ENCODE measurements at regions not wholly inside any gene's neighbourhood (a gene's known extent, or its start where the extent isn't known, plus 50 kb on each side); places are given as distances from the start of the nearest gene placed in this dataset.

GRCh38 chr16:86824751-86825296, 246.5 kb downstream of the FOXL1 start:
- no peaks in the 10 kb centered on the region for H3K36me3 Mint-ChIP-seq
- peaks cover 4% of the 10 kb centered on the region for H3K4me1 Mint-ChIP-seq
- H3K27ac Mint-ChIP-seq = no peak overlapping the region
- no peak overlapping the region for H3K4me3 Mint-ChIP-seq
- peaks cover 48% of the 10 kb centered on the region for H3K27me3 Mint-ChIP-seq
- DNase-seq = no peak
- H3K9me3 Mint-ChIP-seq = no peaks in the 10 kb centered on the region
- CTCF ChIA-PET = no interaction called here

- CTCF ChIA-PET = no interaction called here
- H3K9me3 Mint-ChIP-seq = no peaks in the 10 kb centered on the region
Observed at GRCh38 chr16:86825631-86826030, 247.3 kb downstream of the FOXL1 start.

GRCh38 chr16:86826941-86827340, 248.6 kb downstream of the FOXL1 start:
- no peak overlapping the region for H3K27ac Mint-ChIP-seq
- H3K9me3 Mint-ChIP-seq = no peaks in the 10 kb centered on the region
- no peak for DNase-seq
- H3K4me3 Mint-ChIP-seq = no peak overlapping the region
- no peaks in the 10 kb centered on the region for H3K36me3 Mint-ChIP-seq
- H3K27me3 Mint-ChIP-seq = peaks cover 53% of the 10 kb centered on the region
- CTCF ChIA-PET = no interaction called here
- peaks cover 4% of the 10 kb centered on the region for H3K4me1 Mint-ChIP-seq

More at GRCh38 chr16:86825631-86826030, 247.3 kb downstream of the FOXL1 start:
- H3K4me3 Mint-ChIP-seq = no peak overlapping the region
- DNase-seq = no peak
- peaks cover 4% of the 10 kb centered on the region for H3K4me1 Mint-ChIP-seq
- no peaks in the 10 kb centered on the region for H3K36me3 Mint-ChIP-seq
- peaks cover 48% of the 10 kb centered on the region for H3K27me3 Mint-ChIP-seq
- no peak overlapping the region for H3K27ac Mint-ChIP-seq

GRCh38 chr16:86827521-86827920, 249.2 kb downstream of the FOXL1 start:
- CTCF ChIA-PET = no interaction called here

GRCh38 chr16:86828202-86828601, 249.9 kb downstream of the FOXL1 start:
- H3K9me3 Mint-ChIP-seq = no peaks in the 10 kb centered on the region
- peaks cover 4% of the 10 kb centered on the region for H3K4me1 Mint-ChIP-seq
- H3K36me3 Mint-ChIP-seq = no peaks in the 10 kb centered on the region
- H3K27me3 Mint-ChIP-seq = peaks cover 47% of the 10 kb centered on the region
- H3K27ac Mint-ChIP-seq = no peak overlapping the region
- DNase-seq = no peak
- no peak overlapping the region for H3K4me3 Mint-ChIP-seq
- CTCF ChIA-PET = no interaction called here

More at GRCh38 chr16:86827521-86827920, 249.2 kb downstream of the FOXL1 start:
- peaks cover 4% of the 10 kb centered on the region for H3K4me1 Mint-ChIP-seq
- no peak overlapping the region for H3K4me3 Mint-ChIP-seq
- no peaks in the 10 kb centered on the region for H3K36me3 Mint-ChIP-seq
- DNase-seq = no peak
- H3K9me3 Mint-ChIP-seq = no peaks in the 10 kb centered on the region
- no peak overlapping the region for H3K27ac Mint-ChIP-seq
- H3K27me3 Mint-ChIP-seq = peaks cover 48% of the 10 kb centered on the region

GRCh38 chr16:86828653-86829052, 250.3 kb downstream of the FOXL1 start:
- H3K27ac Mint-ChIP-seq = no peak overlapping the region
- no peak for DNase-seq
- no peaks in the 10 kb centered on the region for H3K36me3 Mint-ChIP-seq
- no peaks in the 10 kb centered on the region for H3K9me3 Mint-ChIP-seq
- CTCF ChIA-PET = no interaction called here
- no peak overlapping the region for H3K4me3 Mint-ChIP-seq
- peaks cover 4% of the 10 kb centered on the region for H3K4me1 Mint-ChIP-seq
- peaks cover 51% of the 10 kb centered on the region for H3K27me3 Mint-ChIP-seq

- Mint-ChIP-seq H3K27me3 (peaks cover 38% of the 10 kb centered on the region), H3K4me1 (peaks cover 4% of the 10 kb centered on the region)
Observed at GRCh38 chr16:86831366-86831765, 253.0 kb downstream of the FOXL1 start.

GRCh38 chr16:86833136-86833535, 254.8 kb downstream of the FOXL1 start:
- CTCF ChIA-PET = no interaction called here
- Mint-ChIP-seq H3K36me3 (no peaks in the 10 kb centered on the region), H3K27me3 (peaks cover 24% of the 10 kb centered on the region), H3K4me1 (no peaks in the 10 kb centered on the region), H3K4me3 (no peak overlapping the region), H3K9me3 (no peaks in the 10 kb centered on the region), H3K27ac (no peak overlapping the region)
- no peak for DNase-seq

More at GRCh38 chr16:86831366-86831765, 253.0 kb downstream of the FOXL1 start:
- CTCF ChIA-PET = no interaction called here
- no peak overlapping the region for H3K27ac Mint-ChIP-seq
- H3K36me3 Mint-ChIP-seq = no peaks in the 10 kb centered on the region
- DNase-seq = no peak
- no peaks in the 10 kb centered on the region for H3K9me3 Mint-ChIP-seq
- H3K4me3 Mint-ChIP-seq = no peak overlapping the region

GRCh38 chr16:86834451-86835035, 256.2 kb downstream of the FOXL1 start:
- CTCF ChIA-PET = no interaction called here
- Mint-ChIP-seq H3K4me3 (no peak overlapping the region), H3K27me3 (peaks cover 13% of the 10 kb centered on the region), H3K27ac (no peak overlapping the region), H3K36me3 (no peaks in the 10 kb centered on the region), H3K9me3 (no peaks in the 10 kb centered on the region), H3K4me1 (no peaks in the 10 kb centered on the region)
- no peak for DNase-seq

- CTCF ChIA-PET = no interaction called here
- H3K4me1 Mint-ChIP-seq = no peaks in the 10 kb centered on the region
- no peaks in the 10 kb centered on the region for H3K9me3 Mint-ChIP-seq
- H3K27me3 Mint-ChIP-seq = peaks cover 10% of the 10 kb centered on the region
- no peak overlapping the region for H3K27ac Mint-ChIP-seq
- no peaks in the 10 kb centered on the region for H3K36me3 Mint-ChIP-seq
- no peak for DNase-seq
- no peak overlapping the region for H3K4me3 Mint-ChIP-seq
Observed at GRCh38 chr16:86835982-86836381, 257.6 kb downstream of the FOXL1 start.

GRCh38 chr16:86836503-86837129, 258.3 kb downstream of the FOXL1 start:
- no peaks in the 10 kb centered on the region for H3K36me3 Mint-ChIP-seq
- no peak overlapping the region for H3K4me3 Mint-ChIP-seq
- H3K9me3 Mint-ChIP-seq = no peaks in the 10 kb centered on the region
- DNase-seq = no peak
- H3K27me3 Mint-ChIP-seq = peaks cover 4% of the 10 kb centered on the region
- CTCF ChIA-PET = no interaction called here
- H3K4me1 Mint-ChIP-seq = no peaks in the 10 kb centered on the region
- H3K27ac Mint-ChIP-seq = no peak overlapping the region

- no peaks in the 10 kb centered on the region for H3K27me3 Mint-ChIP-seq
- no peak overlapping the region for H3K27ac Mint-ChIP-seq
- peaks cover 6% of the 10 kb centered on the region for H3K9me3 Mint-ChIP-seq
- no peaks in the 10 kb centered on the region for H3K36me3 Mint-ChIP-seq
- H3K4me3 Mint-ChIP-seq = no peak overlapping the region
- CTCF ChIA-PET = no interaction called here
- DNase-seq = no peak
- no peaks in the 10 kb centered on the region for H3K4me1 Mint-ChIP-seq
Observed at GRCh38 chr16:86843812-86844211, 265.5 kb downstream of the FOXL1 start.

- Mint-ChIP-seq H3K9me3 (peaks cover 6% of the 10 kb centered on the region), H3K27me3 (no peaks in the 10 kb centered on the region), H3K4me1 (no peaks in the 10 kb centered on the region), H3K27ac (no peak overlapping the region), H3K36me3 (no peaks in the 10 kb centered on the region), H3K4me3 (no peak overlapping the region)
- CTCF ChIA-PET = no interaction called here
- no peak for DNase-seq
Observed at GRCh38 chr16:86844695-86845094, 266.3 kb downstream of the FOXL1 start.

GRCh38 chr16:86846136-86846535, 267.8 kb downstream of the FOXL1 start:
- peaks cover 6% of the 10 kb centered on the region for H3K9me3 Mint-ChIP-seq
- no peak for DNase-seq
- H3K36me3 Mint-ChIP-seq = no peaks in the 10 kb centered on the region
- H3K27ac Mint-ChIP-seq = no peak overlapping the region
- no peaks in the 10 kb centered on the region for H3K4me1 Mint-ChIP-seq
- H3K27me3 Mint-ChIP-seq = peaks cover 3% of the 10 kb centered on the region
- no peak overlapping the region for H3K4me3 Mint-ChIP-seq
- CTCF ChIA-PET = no interaction called here

- DNase-seq = no peak
- Mint-ChIP-seq H3K9me3 (peaks cover 4% of the 10 kb centered on the region), H3K4me1 (no peaks in the 10 kb centered on the region), H3K4me3 (no peak overlapping the region), H3K27me3 (peaks cover 3% of the 10 kb centered on the region), H3K27ac (no peak overlapping the region), H3K36me3 (no peaks in the 10 kb centered on the region)
- CTCF ChIA-PET = no interaction called here
Observed at GRCh38 chr16:86848821-86849220, 270.5 kb downstream of the FOXL1 start.
